HG03565 (cell line): ENCODE measurements at regions not wholly inside any gene's neighbourhood (a gene's known extent, or its start where the extent isn't known, plus 50 kb on each side); places are given as distances from the start of the nearest gene placed in this dataset.
"Not testable (repeated sequence)": the region's sequence is repeated elsewhere in the genome, so short reads cannot be mapped to it uniquely, and the experiment has no call there.

Source experiments
- ATAC-seq: cut with Tn5 transposase; IDR thresholded peaks from one replicate; pipeline ENCODE4 v1.9.1; 2021; ENCODE audit warnings: mild to moderate bottlenecking, moderate library complexity; ENCODE audit not compliant: unreplicated experiment

GRCh38 chr2:198270157-198270556, 465.8 kb downstream of the PLCL1 start:
- not testable (repeated sequence) for ATAC-seq

- ATAC-seq: no peak
Observed at GRCh38 chr2:198268519-198268918, 464.1 kb downstream of the PLCL1 start.

GRCh38 chr2:198259496-198259895, 455.1 kb downstream of the PLCL1 start:
- no peak for ATAC-seq

- ATAC-seq: no peak
Observed at GRCh38 chr2:198254536-198255090, 450.2 kb downstream of the PLCL1 start.

GRCh38 chr2:198253995-198254394, 449.6 kb downstream of the PLCL1 start:
- ATAC-seq: no peak

- ATAC-seq: no peak
Observed at GRCh38 chr2:198252472-198252871, 448.1 kb downstream of the PLCL1 start.

GRCh38 chr2:198242093-198242492, 437.7 kb downstream of the PLCL1 start:
- ATAC-seq: no peak

- ATAC-seq: no peak
Observed at GRCh38 chr2:198238429-198238828, 434.0 kb downstream of the PLCL1 start.

- ATAC-seq: no peak
Observed at GRCh38 chr2:198236338-198236737, 431.9 kb downstream of the PLCL1 start.

- no peak for ATAC-seq
Observed at GRCh38 chr2:198232281-198232680, 427.9 kb downstream of the PLCL1 start.

GRCh38 chr2:198231562-198231961, 427.2 kb downstream of the PLCL1 start:
- no peak for ATAC-seq

GRCh38 chr2:198220763-198221610, 416.6 kb downstream of the PLCL1 start:
- ATAC-seq: no peak

GRCh38 chr2:198219292-198219691, 414.9 kb downstream of the PLCL1 start:
- no peak for ATAC-seq

GRCh38 chr2:198214114-198214596, 409.8 kb downstream of the PLCL1 start:
- ATAC-seq: no peak

- no peak for ATAC-seq
Observed at GRCh38 chr2:198213253-198213652, 408.9 kb downstream of the PLCL1 start.

GRCh38 chr2:198211706-198212105, 407.3 kb downstream of the PLCL1 start:
- no peak for ATAC-seq

- ATAC-seq: no peak
Observed at GRCh38 chr2:198203336-198204069, 399.1 kb downstream of the PLCL1 start.
